ENCODE measurements at regions not wholly inside any gene's neighbourhood (a gene's known extent, or its start where the extent isn't known, plus 50 kb on each side); places are given as distances from the start of the nearest gene placed in this dataset.

DNA sequence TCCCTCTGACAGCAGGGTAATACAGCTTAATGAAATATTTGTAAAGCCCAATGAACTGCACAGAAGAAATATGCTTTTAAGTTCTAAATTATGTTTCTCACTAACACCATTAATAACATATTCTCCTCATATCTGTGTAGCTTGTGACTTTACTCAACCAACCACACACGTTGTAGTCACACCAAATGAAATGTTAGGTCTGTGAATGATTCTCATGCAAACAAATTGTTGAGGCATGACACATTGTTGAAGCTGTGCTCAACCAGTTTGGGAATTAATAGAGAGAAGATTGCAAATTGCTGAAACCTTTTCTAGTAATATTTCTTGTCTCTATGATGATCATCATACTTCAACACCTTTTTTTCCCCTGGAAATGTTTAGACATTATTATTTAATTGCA is 645.9 kb downstream of the PCDH7 start:
- WGBS (ENCODE audit: insufficient coverage): no CpG with 5 or more reads among the region's 1 CpG
- no peak overlapping the region for H3K9ac ChIP-seq (ENCODE audit: insufficient read depth, low read length, poor library complexity, severe bottlenecking)
- Mint-ChIP-seq H3K9me3 (peaks cover 0 to 4% (median 0%) of the 10 kb centered on the region in 7 donors), H3K4me1 (no peaks in the 10 kb centered on the region), H3K4me3 (no peak overlapping the region), H3K36me3 (no peaks in the 10 kb centered on the region), H3K27ac (no peak overlapping the region), H3K27me3 (ENCODE audit: low read depth in 3 of 3) (no peaks in the 10 kb centered on the region)
- H3K27me3 ChIP-seq (ENCODE audit: control insufficient read depth in 2 of 2, insufficient read depth in 2 of 2, low read length in 2 of 2): no peaks in the 10 kb centered on the region
- intact Hi-C loops (cut with micrococcal nuclease): no loop called here
- H3K27ac ChIP-seq (ENCODE audit: low read depth in 1 of 2, low read length in 2 of 2): no peak overlapping the region
- TF ChIP-seq, protein P1, sequence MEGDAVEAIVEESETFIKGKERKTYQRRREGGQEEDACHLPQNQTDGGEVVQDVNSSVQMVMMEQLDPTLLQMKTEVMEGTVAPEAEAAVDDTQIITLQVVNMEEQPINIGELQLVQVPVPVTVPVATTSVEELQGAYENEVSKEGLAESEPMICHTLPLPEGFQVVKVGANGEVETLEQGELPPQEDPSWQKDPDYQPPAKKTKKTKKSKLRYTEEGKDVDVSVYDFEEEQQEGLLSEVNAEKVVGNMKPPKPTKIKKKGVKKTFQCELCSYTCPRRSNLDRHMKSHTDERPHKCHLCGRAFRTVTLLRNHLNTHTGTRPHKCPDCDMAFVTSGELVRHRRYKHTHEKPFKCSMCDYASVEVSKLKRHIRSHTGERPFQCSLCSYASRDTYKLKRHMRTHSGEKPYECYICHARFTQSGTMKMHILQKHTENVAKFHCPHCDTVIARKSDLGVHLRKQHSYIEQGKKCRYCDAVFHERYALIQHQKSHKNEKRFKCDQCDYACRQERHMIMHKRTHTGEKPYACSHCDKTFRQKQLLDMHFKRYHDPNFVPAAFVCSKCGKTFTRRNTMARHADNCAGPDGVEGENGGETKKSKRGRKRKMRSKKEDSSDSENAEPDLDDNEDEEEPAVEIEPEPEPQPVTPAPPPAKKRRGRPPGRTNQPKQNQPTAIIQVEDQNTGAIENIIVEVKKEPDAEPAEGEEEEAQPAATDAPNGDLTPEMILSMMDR (IDR thresholded peaks at IDR 0.05): no peak
- H3K4me3 ChIP-seq (replicated peaks in 1 of 3; ENCODE audit: low read depth in 2 of 3, low read length in 3 of 3): no peak overlapping the region
- no peak for DNase-seq
- no peak overlapping the region for H3K4me2 ChIP-seq (replicated peaks; ENCODE audit: extremely low read depth, low read length, poor library complexity, severe bottlenecking)
- no peaks in the 10 kb centered on the region for H3K4me1 ChIP-seq (ENCODE audit: control insufficient read depth in 1 of 2, insufficient read depth in 2 of 2, low read length in 2 of 2)
- H2AFZ ChIP-seq (ENCODE audit: insufficient read depth, low read depth, low read length, poor library complexity, severe bottlenecking): no peak overlapping the region
- no peaks in the 10 kb centered on the region for H4K20me1 ChIP-seq (ENCODE audit: insufficient read depth, low read length)
- H3K79me2 ChIP-seq (ENCODE audit: insufficient read depth, low read length): no peaks in the 10 kb centered on the region
- no peaks in the 10 kb centered on the region for H3K36me3 ChIP-seq (replicated peaks in 1 of 2; ENCODE audit: control insufficient read depth in 1 of 2, insufficient read depth in 2 of 2, low read length in 2 of 2)
- no peaks in the 10 kb centered on the region for H3K9me3 ChIP-seq (replicated peaks in 1 of 2; ENCODE audit: control insufficient read depth in 1 of 2, insufficient read depth in 1 of 2, low read length in 2 of 2)

DNA sequence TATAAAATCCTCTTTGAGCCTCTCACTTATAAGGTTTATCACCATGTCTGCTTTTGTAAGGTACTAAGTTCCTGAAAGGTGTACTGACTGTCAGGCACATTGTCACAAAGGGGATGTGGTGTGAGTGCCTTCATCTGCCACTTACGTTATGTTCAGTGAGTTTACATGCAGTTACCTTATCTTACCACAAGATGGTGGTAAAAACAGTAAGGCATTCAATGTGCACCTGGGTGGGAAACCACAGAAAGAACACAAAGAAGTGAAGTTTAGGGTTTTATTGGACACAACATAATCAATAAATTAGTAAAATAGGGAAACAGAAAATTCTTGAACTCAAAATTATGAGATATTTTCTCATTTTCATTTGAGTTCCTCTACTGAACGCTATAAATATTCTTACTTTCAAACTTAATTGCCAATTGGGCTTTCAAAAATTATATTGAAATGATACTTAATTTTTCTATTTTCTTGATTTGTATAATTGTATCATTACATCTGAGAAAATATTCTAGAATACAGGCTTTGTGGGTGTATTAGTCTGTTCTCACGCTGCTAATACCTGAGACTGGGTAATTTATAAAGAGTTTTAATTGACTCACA is 650.8 kb downstream of the PCDH7 start:
- H3K9me3 Mint-ChIP-seq: peaks cover 0 to 5% (median 0%) of the 10 kb centered on the region in 7 donors
- Histone ChIP-seq H3K9me3 (replicated peaks in 1 of 2; ENCODE audit: control insufficient read depth in 1 of 2, insufficient read depth in 1 of 2, low read length in 2 of 2) (no peaks in the 10 kb centered on the region), H3K79me2 (ENCODE audit: insufficient read depth, low read length) (no peaks in the 10 kb centered on the region), H3K4me3 (replicated peaks in 1 of 3; ENCODE audit: low read depth in 2 of 3, low read length in 3 of 3) (no peak overlapping the region), H3K36me3 (replicated peaks in 1 of 2; ENCODE audit: control insufficient read depth in 1 of 2, insufficient read depth in 2 of 2, low read length in 2 of 2) (no peaks in the 10 kb centered on the region), H3K4me2 (replicated peaks; ENCODE audit: extremely low read depth, low read length, poor library complexity, severe bottlenecking) (no peak overlapping the region), H3K27ac (ENCODE audit: low read depth in 1 of 2, low read length in 2 of 2) (no peak overlapping the region), H2AFZ (ENCODE audit: insufficient read depth, low read depth, low read length, poor library complexity, severe bottlenecking) (no peak overlapping the region), H3K27me3 (ENCODE audit: control insufficient read depth in 2 of 2, insufficient read depth in 2 of 2, low read length in 2 of 2) (no peaks in the 10 kb centered on the region), H3K4me1 (ENCODE audit: control insufficient read depth in 1 of 2, insufficient read depth in 2 of 2, low read length in 2 of 2) (no peaks in the 10 kb centered on the region), H3K9ac (ENCODE audit: insufficient read depth, low read length, poor library complexity, severe bottlenecking) (no peak overlapping the region), H4K20me1 (ENCODE audit: insufficient read depth, low read length) (no peaks in the 10 kb centered on the region)
- intact Hi-C loops (cut with micrococcal nuclease): no loop called here
- no peak overlapping the region for H3K4me3 Mint-ChIP-seq
- no peaks in the 10 kb centered on the region for H3K4me1 Mint-ChIP-seq
- no CpG with 5 or more reads among the region's 3 CpGs for WGBS (ENCODE audit: insufficient coverage)
- TF ChIP-seq, protein P1 (IDR thresholded peaks at IDR 0.05): peak; percentile 59
- no peaks in the 10 kb centered on the region for H3K36me3 Mint-ChIP-seq
- no peak overlapping the region for H3K27ac Mint-ChIP-seq
- H3K27me3 Mint-ChIP-seq (ENCODE audit: low read depth in 3 of 3): no peaks in the 10 kb centered on the region
- peak in 1 of 3 donors; percentile 4 for DNase-seq
